Psoas muscle (tissue), 7 donors: ENCODE measurements at regions not wholly inside any gene's neighbourhood (a gene's known extent, or its start where the extent isn't known, plus 50 kb on each side); places are given as distances from the start of the nearest gene placed in this dataset.
A peak's percentile ranks its signal among the peaks of the same experiment; 100 is the strongest.

Experiments
- ATAC-seq, 4 donors: fragments of 200-7000 bp; cut with Tn5 transposase; one replicate each; pipeline ENCODE4 v1.9.1; 2020; ENCODE audit warnings: moderate library complexity in 3 of 4, mild to moderate bottlenecking in 2 of 4
- DNase-seq, 2 donors: peaks; one replicate each; pipeline ENCODE4 v3.0.0-alpha.2; 2020
- H3K27ac ChIP-seq: fragments of 200-600 bp; one replicate; pipeline ENCODE4 v1.8.0; 2022
- H3K27me3 ChIP-seq, 3 donors: fragments of 200-600 bp in 1 of 3; one replicate each; pipeline versions ENCODE4 v1.6.1 to v1.8.0; 2013 to 2022; ENCODE audit warnings: low read length in 2 of 3, mild to moderate bottlenecking in 2 of 3, moderate library complexity in 1 of 3; ENCODE audit not compliant: insufficient read depth in 3 of 3
- H3K36me3 ChIP-seq, 2 donors: fragments of 200-600 bp in 1 of 2; one replicate each; pipeline versions ENCODE4 v1.6.1 to v1.8.0; 2013 to 2022; ENCODE audit warnings: low read depth in 1 of 2, mild to moderate bottlenecking in 1 of 2, moderate library complexity in 1 of 2; ENCODE audit not compliant: insufficient read depth in 1 of 2
- H3K4me1 ChIP-seq: fragments of 200-600 bp; one replicate; pipeline ENCODE4 v1.8.0; 2022
- H3K4me3 ChIP-seq: fragments of 200-600 bp; one replicate; pipeline ENCODE4 v1.8.0; 2022; ENCODE audit warnings: mild to moderate bottlenecking
- H3K9me3 ChIP-seq: fragments of 200-600 bp; one replicate; pipeline ENCODE4 v1.8.0; 2022
- CTCF ChIP-seq: fragments of 200-600 bp; IDR thresholded peaks from one replicate; pipeline ENCODE4 v1.8.0; 2022; ENCODE audit warnings: antibody characterized with exemption
- WGBS, 3 donors: extraction: QIAGEN DNeasy Blood & Tissue Kit; methylation state at CpG; one replicate each; pipeline versions ENCODE4 v1.1.6 to v1.1.7; 2013; 5-methylcytosine and 5-hydroxymethylcytosine counted together
- intact Hi-C, 2 donors: fragments of 100-400 bp; cut with DNase I; formaldehyde crosslinking; loops; one replicate each; pipeline versions ENCODE4 v1.11.0 to v1.14.2; 2022
- donor health status: healthy with polysubstance abuse.
- donor health status: DM: no; HTN: no; CAD: no; lungs with moderate emphysema.
- donor health status: Bipolar disorder and iron deficiency.
- donor health status: healthy.
- donor health status: DM: yes; HTN: yes; CAD: no.
- donor health status: DM: no; HTN: no; CAD: no.
- donor health status: DM: yes; HTN: yes; CAD: no.

- ATAC-seq, result no peak
- peaks cover 12% of the 10 kb centered on the region for H3K4me1 ChIP-seq
- DNase-seq, result no peak
- no peaks in the 10 kb centered on the region for H3K36me3 ChIP-seq
- peaks cover 4% of the 10 kb centered on the region for H3K9me3 ChIP-seq
- no peak for TF ChIP-seq CTCF
- no peak overlapping the region for H3K27ac ChIP-seq
- no peaks in the 10 kb centered on the region for H3K27me3 ChIP-seq
- 44 to 70% (median 58%) methylated on average over 1 of the region's 1 CpG for WGBS, 3 donors
- intact Hi-C loops, result no loop called here
- H3K4me3 ChIP-seq, result no peak overlapping the region
These were observed 96.0 kb upstream of the CLSTN2 start for GRCh38 chr3:139839014-139839413.

GRCh38 chr3:139838269-139838957, 96.6 kb upstream of the CLSTN2 start:
- TF ChIP-seq CTCF, result no peak
- Histone ChIP-seq H3K36me3 (no peaks in the 10 kb centered on the region), H3K27me3 (no peaks in the 10 kb centered on the region), H3K4me3 (no peak overlapping the region), H3K4me1 (peaks cover 12% of the 10 kb centered on the region), H3K27ac (no peak overlapping the region), H3K9me3 (peaks cover 4% of the 10 kb centered on the region)
- DNase-seq (no peak), ATAC-seq (no peak)
- WGBS, 3 donors, result 39 to 53% (median 47%) methylated on average over 3 of the region's 3 CpGs
- intact Hi-C loops, result no loop called here

GRCh38 chr3:139836698-139837464, 98.1 kb upstream of the CLSTN2 start:
- peak in 3 of 4 donors; percentile 51 to 77 (median 61) for ATAC-seq
- intact Hi-C loops, result no loop called here

GRCh38 chr3:139835830-139836683, 98.9 kb upstream of the CLSTN2 start:
- Histone ChIP-seq H3K4me1 (peaks cover 12% of the 10 kb centered on the region), H3K9me3 (no peaks in the 10 kb centered on the region), H3K4me3 (no peak overlapping the region), H3K36me3 (no peaks in the 10 kb centered on the region), H3K27ac (peak overlapping the region; percentile 3), H3K27me3 (no peaks in the 10 kb centered on the region)
- TF ChIP-seq CTCF, result no peak
- DNase-seq (no peak), ATAC-seq (peak in 3 of 4 donors; percentile 51 to 68 (median 68))
- intact Hi-C loops, result no loop called here
- 35 to 56% (median 40%) methylated on average over 7 of the region's 7 CpGs for WGBS, 3 donors

More at GRCh38 chr3:139836698-139837464, 98.1 kb upstream of the CLSTN2 start:
- no peak for DNase-seq
- WGBS, 3 donors, result 54 to 67% (median 56%) methylated on average over 4 of the region's 4 CpGs
- Histone ChIP-seq H3K36me3 (no peaks in the 10 kb centered on the region), H3K4me1 (peaks cover 12% of the 10 kb centered on the region), H3K27me3 (no peaks in the 10 kb centered on the region), H3K27ac (peak overlapping the region; percentile 3), H3K9me3 (no peaks in the 10 kb centered on the region), H3K4me3 (no peak overlapping the region)
- TF ChIP-seq CTCF, result no peak
